NCI-H1092 (cell line): ENCODE measurements at regions not wholly inside any gene's neighbourhood (a gene's known extent, or its start where the extent isn't known, plus 50 kb on each side); places are given as distances from the start of the nearest gene placed in this dataset.

Experiments
- DNase-seq: peaks from one replicate; lab custom pipeline; 2025; lab: John Stamatoyannopoulos, UW

GRCh38 chr22:48238284-48238915, 1476.0 kb downstream of the TBC1D22A start:
- DNase-seq = no peak

- DNase-seq = no peak
Observed at GRCh38 chr22:48237466-48238283, 1475.2 kb downstream of the TBC1D22A start.

- DNase-seq = no peak
Observed at GRCh38 chr22:48236261-48236660, 1473.8 kb downstream of the TBC1D22A start.

- no peak for DNase-seq
Observed at GRCh38 chr22:48235744-48236143, 1473.3 kb downstream of the TBC1D22A start.

- DNase-seq = no peak
Observed at GRCh38 chr22:48234011-48234410, 1471.6 kb downstream of the TBC1D22A start.

GRCh38 chr22:48233586-48233985, 1471.1 kb downstream of the TBC1D22A start:
- DNase-seq = no peak

GRCh38 chr22:48228468-48228867, 1466.0 kb downstream of the TBC1D22A start:
- DNase-seq = no peak

- DNase-seq = no peak
Observed at GRCh38 chr22:48227341-48228018, 1465.0 kb downstream of the TBC1D22A start.

GRCh38 chr22:48226026-48227013, 1463.9 kb downstream of the TBC1D22A start:
- no peak for DNase-seq

GRCh38 chr22:48224332-48224731, 1461.9 kb downstream of the TBC1D22A start:
- DNase-seq = no peak

- no peak for DNase-seq
Observed at GRCh38 chr22:48223488-48224190, 1461.2 kb downstream of the TBC1D22A start.

GRCh38 chr22:48222742-48223487, 1460.5 kb downstream of the TBC1D22A start:
- DNase-seq = no peak

GRCh38 chr22:48218889-48219420, 1456.5 kb downstream of the TBC1D22A start:
- no peak for DNase-seq

- no peak for DNase-seq
Observed at GRCh38 chr22:48217596-48217995, 1455.1 kb downstream of the TBC1D22A start.

GRCh38 chr22:48212727-48213126, 1450.3 kb downstream of the TBC1D22A start:
- no peak for DNase-seq

GRCh38 chr22:48210812-48211211, 1448.4 kb downstream of the TBC1D22A start:
- DNase-seq = no peak

- no peak for DNase-seq
Observed at GRCh38 chr22:48210198-48210580, 1447.7 kb downstream of the TBC1D22A start.

GRCh38 chr22:48209473-48210197, 1447.2 kb downstream of the TBC1D22A start:
- DNase-seq = no peak

- DNase-seq = no peak
Observed at GRCh38 chr22:48208894-48209293, 1446.4 kb downstream of the TBC1D22A start.
